RWPE2 (cell line): ENCODE measurements at regions not wholly inside any gene's neighbourhood (a gene's known extent, or its start where the extent isn't known, plus 50 kb on each side); places are given as distances from the start of the nearest gene placed in this dataset.

Source experiments
- ATAC-seq: fragments of 200-7000 bp; cut with Tn5 transposase; 3 replicates; pipeline ENCODE4 v1.9.1; 2021; ENCODE audit warnings: low read depth
- DNase-seq: peaks from one replicate; pipeline ENCODE4 v3.0.0-alpha.2; 2020; ENCODE audit warnings: low spot score
- H3K27ac ChIP-seq: fragments of 450-650 bp; 2 replicates; pipeline ENCODE4 v1.5.1; 2017; ENCODE audit warnings: mild to moderate bottlenecking; ENCODE audit not compliant: poor library complexity, severe bottlenecking
- H3K27me3 ChIP-seq: fragments of 250-450 bp; sonication (Bioruptor Pico); 2 replicates; pipeline ENCODE4 v1.5.1; 2021; ENCODE audit warnings: mild to moderate bottlenecking, moderate library complexity; ENCODE audit not compliant: insufficient read depth, poor library complexity, severe bottlenecking
- H3K36me3 ChIP-seq: fragments of 250-450 bp; sonication (Bioruptor Pico); 2 replicates; pipeline ENCODE4 v1.5.1; 2020; ENCODE audit warnings: low read depth, mild to moderate bottlenecking, moderate library complexity
- H3K4me1 ChIP-seq: fragments of 250-450 bp; sonication (Bioruptor Pico); 2 replicates; pipeline ENCODE4 v1.5.1; 2021; ENCODE audit warnings: mild to moderate bottlenecking, moderate library complexity; ENCODE audit not compliant: insufficient read depth, poor library complexity, severe bottlenecking
- H3K4me3 ChIP-seq: fragments of 250-450 bp; sonication (Bioruptor Pico); 2 replicates; pipeline ENCODE4 v1.5.1; 2021; ENCODE audit warnings: mild to moderate bottlenecking, moderate library complexity; ENCODE audit not compliant: severe bottlenecking
- H3K9me3 ChIP-seq: fragments of 250-450 bp; sonication (Bioruptor Pico); 2 replicates; pipeline ENCODE4 v1.5.1; 2021; ENCODE audit warnings: mild to moderate bottlenecking, moderate library complexity; ENCODE audit not compliant: severe bottlenecking
- CTCF ChIP-seq: fragments of 450-650 bp; IDR thresholded peaks from one replicate; pipeline ENCODE4 v1.5.1; 2017; ENCODE audit warnings: mild to moderate bottlenecking, moderate library complexity; ENCODE audit not compliant: poor library complexity, severe bottlenecking

DNA sequence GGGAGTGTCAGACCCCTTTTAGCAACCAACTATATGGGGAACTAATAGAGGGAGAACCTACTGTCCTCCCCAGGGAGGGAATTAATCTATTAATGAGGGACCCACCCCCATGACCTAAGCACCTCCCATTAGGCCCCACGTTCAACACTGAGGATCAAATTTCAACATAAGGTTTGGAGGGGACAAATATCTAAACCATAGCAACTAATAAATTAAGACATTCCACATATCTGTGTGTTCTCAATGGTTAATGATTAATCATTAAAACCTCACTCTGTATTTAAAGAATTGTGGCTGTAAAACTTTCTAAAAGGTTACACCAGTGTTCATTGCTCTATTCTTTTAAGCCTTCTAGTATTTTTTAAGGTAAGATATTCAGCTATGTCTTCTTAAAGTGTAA is 500.4 kb upstream of the SULF2 start:
- Histone ChIP-seq H3K27me3 (no peaks in the 10 kb centered on the region), H3K27ac (no peak overlapping the region), H3K9me3 (no peaks in the 10 kb centered on the region), H3K4me1 (peaks cover 24% of the 10 kb centered on the region), H3K36me3 (no peaks in the 10 kb centered on the region), H3K4me3 (no peak overlapping the region)
- TF ChIP-seq CTCF, result no peak
- ATAC-seq (no peak), DNase-seq (no peak)

DNA sequence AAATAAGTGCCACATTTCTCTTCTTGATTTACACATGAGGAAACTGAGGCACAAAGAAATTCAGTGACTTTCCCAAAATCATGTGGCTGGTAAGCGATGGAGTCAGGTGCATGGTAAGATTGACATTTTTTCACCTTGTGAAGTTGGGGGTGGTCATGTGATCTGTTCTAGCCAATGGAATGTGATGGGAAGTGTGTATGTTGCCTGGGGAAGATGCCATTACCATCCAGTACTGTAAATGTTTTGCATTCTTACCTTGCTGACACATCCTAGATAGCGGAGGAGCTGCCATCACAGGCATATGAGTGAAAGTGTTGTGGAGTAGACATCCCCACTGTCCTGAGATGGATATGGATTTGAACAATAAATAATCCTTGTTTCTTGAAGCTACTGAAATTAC is 499.6 kb upstream of the SULF2 start:
- H3K27me3 ChIP-seq, result no peaks in the 10 kb centered on the region
- no peak overlapping the region for H3K27ac ChIP-seq
- H3K4me3 ChIP-seq, result no peak overlapping the region
- DNase-seq (peak; percentile 59), ATAC-seq (peak; percentile 64)
- no peak for TF ChIP-seq CTCF
- peaks cover 24% of the 10 kb centered on the region for H3K4me1 ChIP-seq
- no peaks in the 10 kb centered on the region for H3K36me3 ChIP-seq
- H3K9me3 ChIP-seq, result no peaks in the 10 kb centered on the region

- H3K27me3 ChIP-seq, result no peaks in the 10 kb centered on the region
- no peaks in the 10 kb centered on the region for H3K9me3 ChIP-seq
- no peak for ATAC-seq
- no peak overlapping the region for H3K4me3 ChIP-seq
- H3K36me3 ChIP-seq, result no peaks in the 10 kb centered on the region
- H3K4me1 ChIP-seq, result peaks cover 24% of the 10 kb centered on the region
- H3K27ac ChIP-seq, result peak overlapping the region; percentile 12
- no peak for TF ChIP-seq CTCF
- no peak for DNase-seq
Measured at GRCh38 chr20:48284315-48284714, 499.0 kb upstream of the SULF2 start.

DNA sequence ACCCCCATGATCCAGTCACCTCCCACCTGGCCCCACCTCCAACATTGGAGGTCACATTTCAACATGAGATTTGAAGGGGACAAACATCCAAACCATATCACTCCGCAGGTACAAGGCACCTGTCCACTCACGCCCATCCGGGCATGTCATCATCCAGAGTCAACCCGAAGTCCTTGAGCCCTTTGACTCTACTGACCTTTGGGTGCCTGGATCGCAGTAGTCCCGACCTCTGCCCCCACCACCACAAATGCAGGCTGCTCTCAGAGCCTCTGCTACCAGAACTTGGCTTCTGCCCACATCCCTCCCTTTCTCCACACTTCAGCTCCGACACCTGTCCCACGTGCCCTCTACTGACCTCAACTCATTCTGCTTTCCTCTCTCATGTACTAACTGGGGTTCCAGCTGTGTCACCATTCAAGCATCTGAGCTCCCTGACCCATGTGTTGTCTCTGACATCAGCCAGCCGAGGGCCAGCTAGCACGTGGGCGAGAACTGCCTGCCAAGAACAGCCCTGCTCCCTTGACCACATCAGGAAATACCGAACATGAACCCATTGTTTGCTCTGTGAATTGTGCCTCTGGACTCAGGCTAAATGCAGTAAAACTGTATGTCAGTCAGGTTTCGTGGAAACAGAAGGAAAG is 498.3 kb upstream of the SULF2 start:
- no peaks in the 10 kb centered on the region for H3K36me3 ChIP-seq
- H3K4me3 ChIP-seq, result no peak overlapping the region
- H3K9me3 ChIP-seq, result no peaks in the 10 kb centered on the region
- peaks cover 21% of the 10 kb centered on the region for H3K4me1 ChIP-seq
- H3K27me3 ChIP-seq, result no peaks in the 10 kb centered on the region
- DNase-seq (peak; percentile 97), ATAC-seq (peak; percentile 90)
- H3K27ac ChIP-seq, result peak overlapping the region; percentile 12
- no peak for TF ChIP-seq CTCF

- Histone ChIP-seq H3K4me3 (no peak overlapping the region), H3K27ac (no peak overlapping the region), H3K9me3 (no peaks in the 10 kb centered on the region), H3K27me3 (no peaks in the 10 kb centered on the region), H3K36me3 (no peaks in the 10 kb centered on the region), H3K4me1 (peaks cover 21% of the 10 kb centered on the region)
- ATAC-seq (no peak), DNase-seq (no peak)
- TF ChIP-seq CTCF, result no peak
Measured at GRCh38 chr20:48282591-48283228, 497.4 kb upstream of the SULF2 start.
